ENCODE measurements at regions not wholly inside any gene's neighbourhood (a gene's known extent, or its start where the extent isn't known, plus 50 kb on each side); places are given as distances from the start of the nearest gene placed in this dataset.

- Mint-ChIP-seq H3K27me3 (ENCODE audit: insufficient read depth) (0 out of 2 replicates have a peak, but pooled peaks cover 2% of the 10 kb centered on the region), H3K9me3 (peaks cover 4% of the 10 kb centered on the region; the same call in 1 of the 2 replicates), H3K27ac (no peak overlapping the region)
Observed at GRCh38 chr18:68509902-68510301, 205.0 kb downstream of the TMX3 start.

GRCh38 chr18:68507781-68508180 is 207.1 kb downstream of the TMX3 start:
- Mint-ChIP-seq H3K27me3 (ENCODE audit: insufficient read depth) (0 out of 2 replicates have a peak, but pooled peaks cover under 1% of the 10 kb centered on the region), H3K36me3 (ENCODE audit: low read depth) (no peaks in the 10 kb centered on the region), H3K4me3 (no peak overlapping the region), H3K4me1 (ENCODE audit: low read depth) (peaks cover 13% of the 10 kb centered on the region; the same call in 1 of the 2 replicates), H3K27ac (no peak overlapping the region), H3K9me3 (peaks cover 3% of the 10 kb centered on the region; the same call in 1 of the 2 replicates)
- DNase-seq = no peak
- no peak for TF ChIP-seq CTCF (IDR thresholded peaks at IDR 0.05)

More at GRCh38 chr18:68509902-68510301, 205.0 kb downstream of the TMX3 start:
- no peak for DNase-seq
- Mint-ChIP-seq H3K4me1 (ENCODE audit: low read depth) (peaks cover 18% of the 10 kb centered on the region), H3K36me3 (ENCODE audit: low read depth) (no peaks in the 10 kb centered on the region), H3K4me3 (no peak overlapping the region)
- no peak for TF ChIP-seq CTCF (IDR thresholded peaks at IDR 0.05)

- Mint-ChIP-seq H3K27me3 (ENCODE audit: insufficient read depth) (no peaks in the 10 kb centered on the region), H3K4me1 (ENCODE audit: low read depth) (peaks cover 13% of the 10 kb centered on the region; the same call in 1 of the 2 replicates), H3K36me3 (ENCODE audit: low read depth) (no peaks in the 10 kb centered on the region), H3K27ac (no peak overlapping the region), H3K4me3 (no peak overlapping the region), H3K9me3 (no peaks in the 10 kb centered on the region)
- no peak for DNase-seq
- no peak for TF ChIP-seq CTCF (IDR thresholded peaks at IDR 0.05)
Observed at GRCh38 chr18:68505178-68505574, 209.7 kb downstream of the TMX3 start.

- H3K4me3 Mint-ChIP-seq = no peak overlapping the region
- TF ChIP-seq CTCF (IDR thresholded peaks at IDR 0.05) = no peak
- H3K27ac Mint-ChIP-seq = no peak overlapping the region
- no peak for DNase-seq
- H3K27me3 Mint-ChIP-seq (ENCODE audit: insufficient read depth) = no peaks in the 10 kb centered on the region
- no peaks in the 10 kb centered on the region for H3K9me3 Mint-ChIP-seq
- H3K36me3 Mint-ChIP-seq (ENCODE audit: low read depth) = no peaks in the 10 kb centered on the region
- peaks cover 8% of the 10 kb centered on the region; the same call in 1 of the 2 replicates for H3K4me1 Mint-ChIP-seq (ENCODE audit: low read depth)
Observed at GRCh38 chr18:68504441-68505177, 210.3 kb downstream of the TMX3 start.

GRCh38 chr18:68500556-68500955 is 214.4 kb downstream of the TMX3 start:
- Mint-ChIP-seq H3K36me3 (ENCODE audit: low read depth) (no peaks in the 10 kb centered on the region), H3K4me3 (no peak overlapping the region), H3K27me3 (ENCODE audit: insufficient read depth) (no peaks in the 10 kb centered on the region), H3K27ac (no peak overlapping the region), H3K9me3 (no peaks in the 10 kb centered on the region), H3K4me1 (ENCODE audit: low read depth) (peaks cover 11% of the 10 kb centered on the region; the same call in 1 of the 2 replicates)
- DNase-seq = no peak
- no peak for TF ChIP-seq CTCF (IDR thresholded peaks at IDR 0.05)

All from HFFc6 (cell line).